Fibroblast of lung (primary cell): ENCODE measurements at regions not wholly inside any gene's neighbourhood (a gene's known extent, or its start where the extent isn't known, plus 50 kb on each side); places are given as distances from the start of the nearest gene placed in this dataset.
A peak's percentile ranks its signal among the peaks of the same experiment; 100 is the strongest.

ENCODE experiments used
- DNase-seq, 2 donors: peaks; one replicate each; pipeline versions ENCODE4 v3.0.0 to v3.0.0-alpha.2; 2010; ENCODE audit warnings: low read depth in 2 of 2
- H2AFZ ChIP-seq: 2 replicates; pipeline ENCODE4 v1.5.1; 2012; ENCODE audit warnings: low read length, control low read depth, inconsistent platforms
- H3K27ac ChIP-seq: 2 replicates; pipeline ENCODE4 v1.5.1; 2011; ENCODE audit warnings: low read length, control low read depth; ENCODE audit not compliant: insufficient read depth
- H3K27me3 ChIP-seq: 2 replicates; pipeline ENCODE4 v1.5.1; 2011; ENCODE audit warnings: mild to moderate bottlenecking, low read length; ENCODE audit not compliant: control insufficient read depth, insufficient read depth
- H3K36me3 ChIP-seq: 2 replicates; pipeline ENCODE4 v1.5.1; 2011; ENCODE audit warnings: low read length; ENCODE audit not compliant: control insufficient read depth, insufficient read depth
- H3K4me1 ChIP-seq: 2 replicates; pipeline ENCODE4 v1.5.1; 2011; ENCODE audit warnings: low read length; ENCODE audit not compliant: control insufficient read depth, insufficient read depth; ENCODE audit errors: extremely low read depth
- H3K4me2 ChIP-seq: 2 replicates; pipeline ENCODE4 v1.5.1; 2011; ENCODE audit warnings: low read length, control low read depth; ENCODE audit not compliant: insufficient read depth; ENCODE audit errors: extremely low read depth
- H3K4me3 ChIP-seq, 4 experiments: fragments of 200-600 bp in 1 of 4; sonication (generic) in 1 of 4; replicated peaks in 1 of 4; 2 replicates each; pipeline ENCODE4 v1.5.1; 2011 to 2016; ENCODE audit warnings: low read length in 4 of 4, low read depth in 3 of 4, mild to moderate bottlenecking in 3 of 4, control low read depth in 2 of 4, inconsistent platforms in 1 of 4, mixed read lengths in 1 of 4; ENCODE audit not compliant: insufficient read depth in 1 of 4; ENCODE audit errors: control extremely low read depth in 1 of 4
- H3K79me2 ChIP-seq: 2 replicates; pipeline ENCODE4 v1.5.1; 2012; ENCODE audit warnings: mild to moderate bottlenecking, low read length, inconsistent platforms; ENCODE audit not compliant: control insufficient read depth, insufficient read depth
- H3K9ac ChIP-seq: 2 replicates; pipeline ENCODE4 v1.5.1; 2011; ENCODE audit warnings: mild to moderate bottlenecking, low read length, control low read depth; ENCODE audit not compliant: insufficient read depth
- H3K9me3 ChIP-seq: 2 replicates; pipeline ENCODE4 v1.5.1; 2012; ENCODE audit warnings: low read depth, low read length; ENCODE audit not compliant: control insufficient read depth, insufficient read depth
- H4K20me1 ChIP-seq: 2 replicates; pipeline ENCODE4 v1.5.1; 2011; ENCODE audit warnings: low read length; ENCODE audit not compliant: control insufficient read depth, insufficient read depth; ENCODE audit errors: extremely low read depth
- EZH2 ChIP-seq: IDR thresholded peaks from 2 replicates; pipeline ENCODE4 v1.5.1; 2012; ENCODE audit warnings: low read length, control low read depth, mild to moderate bottlenecking; ENCODE audit errors: missing control alignments
- TF ChIP-seq, protein P1 (sequence below), 2 donors: IDR thresholded peaks in 1 of 2; conservative IDR thresholded peaks in 1 of 2; 1 replicate in 1 of 2; 2 replicates in 1 of 2; pipeline ENCODE4 v1.5.1; 2011 to 2012; ENCODE audit warnings: low read length in 2 of 2, control low read depth in 1 of 2, inconsistent platforms in 1 of 2, low read depth in 1 of 2, mild to moderate bottlenecking in 1 of 2

DNA sequence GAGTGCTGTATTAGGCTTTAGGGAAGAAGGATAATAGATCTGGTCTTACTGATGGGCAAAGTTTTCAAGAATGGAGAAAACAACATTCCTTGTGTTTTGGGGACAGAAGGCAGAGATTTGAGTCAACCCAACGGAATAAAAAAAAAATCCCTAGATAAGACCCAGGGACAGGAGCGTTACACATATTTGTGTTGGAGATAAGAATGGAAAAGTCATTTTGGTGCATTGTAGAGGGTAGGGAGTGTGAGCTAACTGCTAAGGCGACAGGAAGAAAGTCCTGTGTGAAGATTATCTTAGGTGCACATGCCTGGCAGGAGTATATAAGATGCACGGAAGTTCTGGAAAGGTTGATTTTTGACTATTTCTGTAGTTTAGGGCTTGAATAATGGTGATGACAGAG is 450.3 kb upstream of the ARGLU1 start:
- H3K36me3 ChIP-seq: no peaks in the 10 kb centered on the region
- no peak overlapping the region for H3K9ac ChIP-seq
- no peak overlapping the region for H3K27ac ChIP-seq
- no peaks in the 10 kb centered on the region for H3K27me3 ChIP-seq
- DNase-seq: no peak
- no peak for TF ChIP-seq EZH2
- TF ChIP-seq, protein P1, sequence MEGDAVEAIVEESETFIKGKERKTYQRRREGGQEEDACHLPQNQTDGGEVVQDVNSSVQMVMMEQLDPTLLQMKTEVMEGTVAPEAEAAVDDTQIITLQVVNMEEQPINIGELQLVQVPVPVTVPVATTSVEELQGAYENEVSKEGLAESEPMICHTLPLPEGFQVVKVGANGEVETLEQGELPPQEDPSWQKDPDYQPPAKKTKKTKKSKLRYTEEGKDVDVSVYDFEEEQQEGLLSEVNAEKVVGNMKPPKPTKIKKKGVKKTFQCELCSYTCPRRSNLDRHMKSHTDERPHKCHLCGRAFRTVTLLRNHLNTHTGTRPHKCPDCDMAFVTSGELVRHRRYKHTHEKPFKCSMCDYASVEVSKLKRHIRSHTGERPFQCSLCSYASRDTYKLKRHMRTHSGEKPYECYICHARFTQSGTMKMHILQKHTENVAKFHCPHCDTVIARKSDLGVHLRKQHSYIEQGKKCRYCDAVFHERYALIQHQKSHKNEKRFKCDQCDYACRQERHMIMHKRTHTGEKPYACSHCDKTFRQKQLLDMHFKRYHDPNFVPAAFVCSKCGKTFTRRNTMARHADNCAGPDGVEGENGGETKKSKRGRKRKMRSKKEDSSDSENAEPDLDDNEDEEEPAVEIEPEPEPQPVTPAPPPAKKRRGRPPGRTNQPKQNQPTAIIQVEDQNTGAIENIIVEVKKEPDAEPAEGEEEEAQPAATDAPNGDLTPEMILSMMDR (conservative IDR thresholded peaks at IDR 0.05 in 1 of 2, IDR thresholded peaks at IDR 0.05 in 1 of 2; ENCODE audit: low read depth in 1 of 2, low read length in 2 of 2): no peak
- H3K79me2 ChIP-seq: no peaks in the 10 kb centered on the region
- no peaks in the 10 kb centered on the region for H4K20me1 ChIP-seq
- H3K4me3 ChIP-seq: no peak overlapping the region
- no peaks in the 10 kb centered on the region for H3K9me3 ChIP-seq
- no peaks in the 10 kb centered on the region for H3K4me1 ChIP-seq
- no peak overlapping the region for H2AFZ ChIP-seq
- no peak overlapping the region for H3K4me2 ChIP-seq

DNA sequence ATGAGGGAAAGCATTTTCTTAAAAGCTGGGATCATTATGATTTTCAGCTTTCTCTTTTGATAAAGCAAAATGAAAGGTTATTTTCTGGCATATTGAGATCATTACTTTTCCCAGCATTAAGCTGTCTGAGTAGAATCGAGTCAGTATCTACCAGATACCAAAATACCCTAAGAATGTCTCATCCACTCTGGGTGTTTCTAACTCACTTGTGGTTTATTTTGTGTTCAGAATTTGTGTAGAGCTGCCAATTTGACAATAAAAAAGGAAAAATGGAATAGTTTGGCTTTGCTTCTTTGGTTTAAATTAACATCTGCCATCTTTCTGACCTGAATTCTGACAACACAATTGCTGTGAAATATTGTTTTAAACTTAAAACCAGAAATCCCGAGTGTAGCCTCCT is 438.7 kb upstream of the ARGLU1 start:
- Histone ChIP-seq H3K9me3 (no peaks in the 10 kb centered on the region), H3K27ac (no peak overlapping the region), H2AFZ (no peak overlapping the region), H3K9ac (no peak overlapping the region), H3K27me3 (no peaks in the 10 kb centered on the region), H3K4me3 (no peak overlapping the region), H4K20me1 (no peaks in the 10 kb centered on the region), H3K4me2 (no peak overlapping the region), H3K4me1 (no peaks in the 10 kb centered on the region), H3K79me2 (no peaks in the 10 kb centered on the region), H3K36me3 (no peaks in the 10 kb centered on the region)
- DNase-seq: peak in 1 of 2 donors; percentile 61
- no peak for TF ChIP-seq EZH2
- TF ChIP-seq, protein P1 (conservative IDR thresholded peaks at IDR 0.05 in 1 of 2, IDR thresholded peaks at IDR 0.05 in 1 of 2; ENCODE audit: low read depth in 1 of 2, low read length in 2 of 2): no peak

DNA sequence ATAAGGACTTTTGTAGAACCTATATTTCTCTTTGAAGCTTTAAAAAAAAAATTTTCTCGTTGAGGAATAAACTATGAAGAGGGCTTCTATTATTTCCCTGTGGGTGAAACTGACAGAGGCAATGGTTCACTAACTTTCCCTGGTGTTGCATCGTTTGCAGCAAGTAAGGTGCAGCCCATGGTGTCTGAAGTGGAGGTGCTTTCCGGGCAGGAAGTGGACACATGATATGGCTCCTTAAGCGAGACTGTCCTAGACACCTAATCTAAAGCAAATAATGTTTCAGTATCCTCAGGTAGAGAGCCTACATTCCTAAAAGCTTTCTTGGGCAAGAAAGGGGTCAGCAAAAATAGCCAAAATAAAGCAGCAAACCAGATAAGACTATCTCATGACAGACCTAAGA is 437.6 kb upstream of the ARGLU1 start:
- Histone ChIP-seq H4K20me1 (no peaks in the 10 kb centered on the region), H2AFZ (no peak overlapping the region), H3K4me3 (no peak overlapping the region), H3K79me2 (no peaks in the 10 kb centered on the region), H3K9me3 (no peaks in the 10 kb centered on the region), H3K27me3 (no peaks in the 10 kb centered on the region), H3K9ac (no peak overlapping the region), H3K4me2 (no peak overlapping the region), H3K27ac (no peak overlapping the region), H3K4me1 (no peaks in the 10 kb centered on the region), H3K36me3 (no peaks in the 10 kb centered on the region)
- DNase-seq: no peak
- TF ChIP-seq, protein P1 (conservative IDR thresholded peaks at IDR 0.05 in 1 of 2, IDR thresholded peaks at IDR 0.05 in 1 of 2; ENCODE audit: low read depth in 1 of 2, low read length in 2 of 2): no peak
- TF ChIP-seq EZH2: no peak
